CD4-positive, alpha-beta memory T cell (primary cell): ENCODE measurements at regions not wholly inside any gene's neighbourhood (a gene's known extent, or its start where the extent isn't known, plus 50 kb on each side); places are given as distances from the start of the nearest gene placed in this dataset.

Source experiments
- CTCF ChIA-PET: fragments of 350-600 bp; sonication (Branson Sonifier 250); formaldehyde crosslinking; loops from one replicate; lab custom pipeline; 2021; ENCODE audit warnings: inconsistent platforms; ENCODE audit not compliant: partially characterized antibody; lab: Charles Lee
- POLR2A ChIA-PET: fragments of 350-600 bp; sonication (Branson Sonifier 250); formaldehyde crosslinking; loops from one replicate; lab custom pipeline; 2021; ENCODE audit not compliant: partially characterized antibody; lab: Charles Lee
- DNase-seq, 5 donors: peaks; one replicate each; pipeline versions ENCODE4 v3.0.0 to v3.0.0-alpha.2; 2020 to 2022; ENCODE audit warnings: mixed read lengths in 1 of 5
- H3K27ac ChIP-seq: one replicate; pipeline ENCODE4 v1.7.0; 2013; ENCODE audit warnings: low read depth, low read length
- H3K27me3 ChIP-seq: 2 replicates; pipeline ENCODE4 v1.7.0; 2013; ENCODE audit warnings: mild to moderate bottlenecking, low read length, moderate library complexity; ENCODE audit not compliant: insufficient read depth
- H3K36me3 ChIP-seq: 2 replicates; pipeline ENCODE4 v1.7.0; 2013; ENCODE audit warnings: mild to moderate bottlenecking, low read length, moderate library complexity; ENCODE audit not compliant: insufficient read depth
- H3K4me1 ChIP-seq: 2 replicates; pipeline ENCODE4 v1.7.0; 2013; ENCODE audit warnings: mild to moderate bottlenecking, low read length, moderate library complexity; ENCODE audit not compliant: insufficient read depth
- H3K4me3 ChIP-seq, 2 donors: one replicate each; pipeline ENCODE4 v1.7.0; 2013; ENCODE audit warnings: low read length in 2 of 2, mild to moderate bottlenecking in 1 of 2
- H3K9me3 ChIP-seq, 2 donors: one replicate each; pipeline ENCODE4 v1.7.0; 2013; ENCODE audit warnings: low read length in 2 of 2, control low read depth in 1 of 2; ENCODE audit not compliant: control insufficient read depth in 1 of 2
- H3K27ac Mint-ChIP-seq, 7 donors: one replicate each; pipeline ENCODE4 v1.8.0; 2020 to 2021; ENCODE audit warnings: mixed read lengths in 7 of 7, mild to moderate bottlenecking in 6 of 7, inconsistent platforms in 3 of 7, moderate library complexity in 3 of 7
- H3K27me3 Mint-ChIP-seq, 2 donors: one replicate each; pipeline ENCODE4 v1.8.0; 2020 to 2021; ENCODE audit warnings: mixed read lengths in 2 of 2
- H3K36me3 Mint-ChIP-seq, 2 donors: one replicate each; pipeline ENCODE4 v1.8.0; 2020 to 2021; ENCODE audit warnings: mixed read lengths in 2 of 2, inconsistent platforms in 1 of 2, mild to moderate bottlenecking in 1 of 2
- H3K4me1 Mint-ChIP-seq, 4 donors: one replicate each; pipeline ENCODE4 v1.8.0; 2020 to 2021; ENCODE audit warnings: mixed read lengths in 4 of 4, mild to moderate bottlenecking in 1 of 4
- H3K4me3 Mint-ChIP-seq, 8 donors: one replicate each; pipeline ENCODE4 v1.8.0; 2020 to 2021; ENCODE audit warnings: mixed read lengths in 8 of 8, mild to moderate bottlenecking in 7 of 8, moderate library complexity in 6 of 8, inconsistent platforms in 3 of 8
- H3K9me3 Mint-ChIP-seq, 8 donors: one replicate each; pipeline ENCODE4 v1.8.0; 2020 to 2021; ENCODE audit warnings: mixed read lengths in 8 of 8, mild to moderate bottlenecking in 5 of 8, inconsistent platforms in 3 of 8, moderate library complexity in 1 of 8
- intact Hi-C: fragments of 100-400 bp; cut with micrococcal nuclease; formaldehyde crosslinking; loops from one replicate; pipeline ENCODE4 v1.15.1; 2023

- Mint-ChIP-seq H3K4me1 (no peaks in the 10 kb centered on the region), H3K4me3 (no peak overlapping the region), H3K27ac (no peak overlapping the region), H3K27me3 (peaks cover 0 to 7% of the 10 kb centered on the region in 2 donors), H3K36me3 (no peaks in the 10 kb centered on the region), H3K9me3 (no peaks in the 10 kb centered on the region)
- ChIA-PET CTCF (no interaction called here), POLR2A (no interaction called here)
- no peak for DNase-seq
- Histone ChIP-seq H3K4me1 (no peaks in the 10 kb centered on the region), H3K4me3 (no peak overlapping the region), H3K36me3 (no peaks in the 10 kb centered on the region), H3K27me3 (no peaks in the 10 kb centered on the region), H3K9me3 (no peaks in the 10 kb centered on the region), H3K27ac (no peak overlapping the region)
- intact Hi-C loops, result no loop called here
These were observed 77.5 kb upstream of the OLFM1 start for GRCh38 chr9:135009794-135010585.

- CTCF ChIA-PET, result no interaction called here
- H3K36me3 ChIP-seq, result no peaks in the 10 kb centered on the region
- no peaks in the 10 kb centered on the region for H3K9me3 Mint-ChIP-seq
- no peaks in the 10 kb centered on the region for H3K27me3 ChIP-seq
- no peaks in the 10 kb centered on the region for H3K9me3 ChIP-seq
- H3K4me1 Mint-ChIP-seq, result no peaks in the 10 kb centered on the region
- peaks cover 0 to 7% of the 10 kb centered on the region in 2 donors for H3K27me3 Mint-ChIP-seq
- H3K27ac ChIP-seq, result no peak overlapping the region
- POLR2A ChIA-PET, result no interaction called here
- H3K4me1 ChIP-seq, result no peaks in the 10 kb centered on the region
- H3K4me3 Mint-ChIP-seq, result no peak overlapping the region
- DNase-seq, result no peak
- no peak overlapping the region for H3K27ac Mint-ChIP-seq
- no peak overlapping the region for H3K4me3 ChIP-seq
- intact Hi-C loops, result no loop called here
- H3K36me3 Mint-ChIP-seq, result no peaks in the 10 kb centered on the region
These were observed 76.9 kb upstream of the OLFM1 start for GRCh38 chr9:135010586-135010860.

- H3K4me3 Mint-ChIP-seq, result no peak overlapping the region
- no peaks in the 10 kb centered on the region for H3K9me3 Mint-ChIP-seq
- Histone ChIP-seq H3K27ac (no peak overlapping the region), H3K36me3 (no peaks in the 10 kb centered on the region), H3K4me3 (no peak overlapping the region), H3K9me3 (no peaks in the 10 kb centered on the region), H3K4me1 (no peaks in the 10 kb centered on the region), H3K27me3 (no peaks in the 10 kb centered on the region)
- H3K27ac Mint-ChIP-seq, result no peak overlapping the region
- no peaks in the 10 kb centered on the region for H3K4me1 Mint-ChIP-seq
- intact Hi-C loops, result no loop called here
- POLR2A ChIA-PET, result no interaction called here
- no peaks in the 10 kb centered on the region for H3K36me3 Mint-ChIP-seq
- no peak for DNase-seq
- peaks cover 0 to 7% of the 10 kb centered on the region in 2 donors for H3K27me3 Mint-ChIP-seq
- CTCF ChIA-PET, result no interaction called here
These were observed 76.5 kb upstream of the OLFM1 start for GRCh38 chr9:135010921-135011320.

GRCh38 chr9:135012166-135012565 is 75.3 kb upstream of the OLFM1 start:
- Mint-ChIP-seq H3K27ac (no peak overlapping the region), H3K4me3 (no peak overlapping the region), H3K9me3 (no peaks in the 10 kb centered on the region), H3K4me1 (no peaks in the 10 kb centered on the region), H3K27me3 (peaks cover 0 to 7% of the 10 kb centered on the region in 2 donors), H3K36me3 (no peaks in the 10 kb centered on the region)
- DNase-seq, result peak in 1 of 5 donors; percentile 12
- intact Hi-C loops, result no loop called here
- H3K27ac ChIP-seq, result no peak overlapping the region
- ChIA-PET POLR2A (no interaction called here), CTCF (no interaction called here)
- no peaks in the 10 kb centered on the region for H3K36me3 ChIP-seq
- no peaks in the 10 kb centered on the region for H3K4me1 ChIP-seq
- H3K27me3 ChIP-seq, result no peaks in the 10 kb centered on the region
- no peaks in the 10 kb centered on the region for H3K9me3 ChIP-seq
- H3K4me3 ChIP-seq, result no peak overlapping the region

- no peak for DNase-seq
- POLR2A ChIA-PET, result no interaction called here
- Mint-ChIP-seq H3K27me3 (peaks cover 2 to 7% of the 10 kb centered on the region in 2 donors), H3K9me3 (no peaks in the 10 kb centered on the region), H3K36me3 (no peaks in the 10 kb centered on the region), H3K4me1 (no peaks in the 10 kb centered on the region), H3K27ac (no peak overlapping the region), H3K4me3 (no peak overlapping the region)
- no peak overlapping the region for H3K4me3 ChIP-seq
- no peaks in the 10 kb centered on the region for H3K36me3 ChIP-seq
- intact Hi-C loops, result no loop called here
- CTCF ChIA-PET, result no interaction called here
- no peaks in the 10 kb centered on the region for H3K4me1 ChIP-seq
- no peaks in the 10 kb centered on the region for H3K9me3 ChIP-seq
- no peaks in the 10 kb centered on the region for H3K27me3 ChIP-seq
- H3K27ac ChIP-seq, result no peak overlapping the region
These were observed 73.0 kb upstream of the OLFM1 start for GRCh38 chr9:135014311-135015010.

- DNase-seq, result no peak
- POLR2A ChIA-PET, result no interaction called here
- Histone ChIP-seq H3K27ac (no peak overlapping the region), H3K36me3 (no peaks in the 10 kb centered on the region), H3K27me3 (no peaks in the 10 kb centered on the region), H3K4me3 (no peak overlapping the region), H3K9me3 (no peaks in the 10 kb centered on the region), H3K4me1 (no peaks in the 10 kb centered on the region)
- Mint-ChIP-seq H3K9me3 (no peaks in the 10 kb centered on the region), H3K36me3 (no peaks in the 10 kb centered on the region), H3K27ac (no peak overlapping the region), H3K4me1 (no peaks in the 10 kb centered on the region), H3K27me3 (peaks cover 5 to 7% of the 10 kb centered on the region in 2 donors), H3K4me3 (no peak overlapping the region)
- CTCF ChIA-PET, result no interaction called here
- intact Hi-C loops, result no loop called here
These were observed 72.4 kb upstream of the OLFM1 start for GRCh38 chr9:135015096-135015495.

GRCh38 chr9:135015565-135015964 is 71.9 kb upstream of the OLFM1 start:
- Mint-ChIP-seq H3K36me3 (no peaks in the 10 kb centered on the region), H3K27ac (no peak overlapping the region), H3K9me3 (no peaks in the 10 kb centered on the region), H3K4me3 (no peak overlapping the region), H3K27me3 (peaks cover 7 to 8% of the 10 kb centered on the region in 2 donors), H3K4me1 (no peaks in the 10 kb centered on the region)
- H3K9me3 ChIP-seq, result no peaks in the 10 kb centered on the region
- no peak overlapping the region for H3K27ac ChIP-seq
- DNase-seq, result no peak
- no peaks in the 10 kb centered on the region for H3K36me3 ChIP-seq
- H3K27me3 ChIP-seq, result no peaks in the 10 kb centered on the region
- H3K4me1 ChIP-seq, result no peaks in the 10 kb centered on the region
- H3K4me3 ChIP-seq, result no peak overlapping the region
- CTCF ChIA-PET, result no interaction called here
- POLR2A ChIA-PET, result no interaction called here
- intact Hi-C loops, result no loop called here
